NOMO-1 (cell line): ENCODE measurements at regions not wholly inside any gene's neighbourhood (a gene's known extent, or its start where the extent isn't known, plus 50 kb on each side); places are given as distances from the start of the nearest gene placed in this dataset.

Experiments used
- DNase-seq, 2 experiments: peaks; one replicate each; lab custom pipeline; 2025; ENCODE audit not compliant: unreplicated experiment in 2 of 2; lab: John Stamatoyannopoulos, UW

DNA sequence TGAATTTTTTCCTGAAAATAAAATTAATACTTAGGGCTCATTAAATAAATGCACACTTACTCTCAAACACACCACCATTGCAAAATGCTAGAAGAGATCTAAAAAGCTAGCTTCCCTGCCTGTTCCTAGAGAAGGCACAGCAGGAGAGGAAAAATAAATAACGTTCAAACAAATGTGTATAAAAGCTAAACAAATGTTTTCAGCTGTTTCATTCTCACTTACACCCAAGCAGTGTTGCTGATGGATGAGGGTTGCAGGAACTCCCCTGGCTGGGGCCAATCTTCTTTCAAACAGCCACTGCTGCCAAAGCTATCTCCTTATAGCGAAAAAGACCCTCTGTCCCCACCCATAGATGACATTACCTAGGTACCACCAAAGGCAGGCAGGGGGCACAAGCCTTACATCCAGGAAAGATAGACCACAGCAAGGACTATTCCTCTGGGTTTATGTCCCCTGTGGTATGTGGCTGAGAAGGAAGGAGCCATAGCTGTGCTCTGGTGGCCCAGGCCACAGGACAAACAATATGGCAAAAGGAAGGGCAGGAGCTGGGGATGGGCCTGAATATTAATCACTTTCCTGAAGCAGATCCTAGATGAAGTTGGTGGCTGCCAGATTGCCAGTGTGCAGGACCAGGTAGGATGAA, 214.6 kb downstream of the TTC32 start:
- no peak for DNase-seq

DNA sequence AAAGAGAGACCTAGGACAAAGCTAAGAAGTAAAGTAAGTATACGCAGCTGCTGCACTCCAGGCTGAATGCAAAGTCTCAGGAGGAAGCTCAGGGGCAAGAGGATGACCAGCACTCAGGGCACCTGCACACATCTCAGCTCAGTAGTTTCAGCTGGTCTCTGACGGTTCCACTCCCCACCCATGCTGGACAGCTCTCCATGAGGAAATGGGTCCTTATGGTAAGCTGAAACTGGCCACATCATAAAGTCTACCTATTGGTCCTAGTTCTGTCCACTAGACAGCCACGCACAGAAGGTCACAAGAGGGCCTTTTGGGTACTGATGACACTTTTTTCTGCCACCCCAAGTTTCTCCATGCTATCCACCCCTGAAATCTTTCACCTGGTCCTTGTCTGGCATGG, 215.3 kb downstream of the TTC32 start:
- no peak for DNase-seq

GRCh38 chr2:19685731-19686130, 216.1 kb downstream of the TTC32 start:
- DNase-seq: no peak

- no peak for DNase-seq
Measured at GRCh38 chr2:19684516-19684915, 217.3 kb downstream of the TTC32 start.

DNA sequence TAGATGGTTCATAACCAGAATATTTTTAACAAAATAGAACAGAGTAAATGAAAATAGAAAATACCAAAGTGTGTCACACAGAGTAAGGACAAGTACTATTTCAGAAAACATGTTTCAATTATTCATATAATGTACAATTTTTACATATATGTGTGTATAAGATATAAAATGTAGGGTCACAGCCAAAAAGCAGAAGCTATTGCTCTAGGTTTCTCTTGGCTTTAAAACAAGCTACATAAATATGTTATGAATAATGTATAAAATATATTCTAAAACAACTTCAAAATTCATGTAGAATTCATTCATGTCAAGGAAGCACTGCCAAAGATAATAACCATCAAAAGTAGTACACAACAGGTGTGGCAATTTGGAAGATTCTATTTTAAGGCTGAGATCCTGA, 218.2 kb downstream of the TTC32 start:
- no peak for DNase-seq

DNA sequence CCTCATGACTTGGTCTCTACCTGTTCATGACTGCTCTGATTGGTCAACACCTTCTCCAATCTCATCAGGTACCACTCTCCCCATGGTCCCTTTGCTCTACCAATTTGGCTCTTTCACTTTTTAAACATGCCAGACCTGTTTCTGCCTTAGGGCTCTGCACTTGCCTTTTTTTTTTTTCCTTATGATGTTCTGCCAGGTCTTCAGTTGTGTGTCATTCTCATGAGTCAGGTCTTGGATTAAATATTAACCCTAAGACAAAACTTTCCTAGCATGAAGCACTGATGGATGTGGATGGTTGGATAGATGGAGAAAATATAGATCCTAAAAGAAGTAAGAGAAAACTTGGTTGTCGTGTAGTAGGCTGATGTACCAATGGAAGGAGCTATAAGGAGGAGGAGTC, 219.3 kb downstream of the TTC32 start:
- DNase-seq: no peak

GRCh38 chr2:19677825-19678518, 223.8 kb downstream of the TTC32 start:
- no peak for DNase-seq

DNA sequence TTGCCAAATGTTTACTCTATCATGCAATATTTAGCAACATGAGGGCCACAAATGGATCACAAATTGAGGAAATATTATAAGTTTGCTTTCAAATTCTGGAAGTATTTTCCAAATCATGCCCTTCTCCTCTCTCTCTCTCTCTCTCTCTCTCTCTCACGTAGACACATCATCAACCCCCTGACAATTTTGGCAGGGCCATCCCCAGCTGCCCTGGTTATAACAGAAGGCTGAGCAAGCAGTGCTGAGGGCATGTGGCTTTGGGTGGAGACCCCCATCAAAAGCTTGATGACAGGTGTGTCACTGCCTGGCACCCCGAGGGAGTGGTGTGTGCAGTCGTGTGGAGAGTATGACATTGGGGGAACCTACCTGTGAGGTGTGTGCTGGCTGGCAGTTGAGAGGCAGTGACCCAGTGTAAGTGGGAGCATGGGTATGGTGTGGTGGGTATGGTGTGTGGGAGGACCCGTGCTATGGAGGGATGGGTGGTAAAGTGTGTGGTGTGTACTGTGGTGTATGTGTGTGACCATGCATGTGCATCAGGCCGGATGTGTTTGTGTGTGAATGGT, 224.5 kb downstream of the TTC32 start:
- DNase-seq: no peak

DNA sequence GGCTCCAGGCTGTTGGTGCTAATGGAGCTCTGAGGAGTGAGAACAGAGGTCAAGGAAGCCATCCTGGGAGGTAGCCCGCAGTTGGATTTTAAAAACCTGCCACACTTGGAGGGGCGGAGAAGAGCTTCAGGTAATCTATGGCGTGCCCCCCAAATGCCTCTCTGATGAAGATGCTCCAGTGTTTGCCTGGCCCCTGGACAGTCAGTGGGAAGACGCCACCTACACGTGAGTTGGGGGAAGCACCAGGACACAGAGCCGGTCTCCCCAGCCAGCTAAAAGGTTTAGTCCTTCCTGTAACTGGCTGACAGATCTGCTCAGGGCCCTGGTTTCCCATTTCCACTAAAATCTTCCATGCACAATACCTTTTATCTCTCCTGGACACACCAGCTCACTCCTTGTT, 225.0 kb downstream of the TTC32 start:
- no peak for DNase-seq

DNA sequence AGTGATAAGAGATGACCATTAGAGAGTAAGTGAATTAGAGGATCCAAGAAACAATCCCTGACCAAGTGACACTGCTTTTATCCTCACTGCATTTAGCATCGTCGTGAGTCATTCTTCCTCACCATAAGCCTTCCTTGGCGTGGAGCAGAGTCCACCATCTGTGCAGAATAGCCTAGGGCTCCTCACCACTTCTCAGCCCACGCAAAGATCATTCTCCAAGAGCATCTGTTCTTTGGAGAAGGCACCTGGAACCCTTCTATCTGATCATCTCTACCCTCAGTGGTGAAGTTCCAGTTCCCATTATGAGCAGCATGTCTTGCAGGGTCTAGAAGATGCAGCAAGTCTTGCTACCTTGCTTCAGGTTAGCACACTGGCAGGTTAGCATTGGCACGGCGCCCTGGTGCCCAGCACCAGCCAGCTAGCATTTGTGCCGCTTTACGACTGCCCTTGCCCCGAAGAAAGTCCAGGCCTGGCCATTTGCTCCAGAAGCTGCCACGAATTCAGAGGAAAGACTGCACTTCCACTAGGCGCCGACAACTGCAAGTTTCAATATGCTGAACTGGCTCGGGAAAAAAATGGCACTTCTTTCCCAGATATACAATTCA, 225.8 kb downstream of the TTC32 start:
- no peak for DNase-seq

DNA sequence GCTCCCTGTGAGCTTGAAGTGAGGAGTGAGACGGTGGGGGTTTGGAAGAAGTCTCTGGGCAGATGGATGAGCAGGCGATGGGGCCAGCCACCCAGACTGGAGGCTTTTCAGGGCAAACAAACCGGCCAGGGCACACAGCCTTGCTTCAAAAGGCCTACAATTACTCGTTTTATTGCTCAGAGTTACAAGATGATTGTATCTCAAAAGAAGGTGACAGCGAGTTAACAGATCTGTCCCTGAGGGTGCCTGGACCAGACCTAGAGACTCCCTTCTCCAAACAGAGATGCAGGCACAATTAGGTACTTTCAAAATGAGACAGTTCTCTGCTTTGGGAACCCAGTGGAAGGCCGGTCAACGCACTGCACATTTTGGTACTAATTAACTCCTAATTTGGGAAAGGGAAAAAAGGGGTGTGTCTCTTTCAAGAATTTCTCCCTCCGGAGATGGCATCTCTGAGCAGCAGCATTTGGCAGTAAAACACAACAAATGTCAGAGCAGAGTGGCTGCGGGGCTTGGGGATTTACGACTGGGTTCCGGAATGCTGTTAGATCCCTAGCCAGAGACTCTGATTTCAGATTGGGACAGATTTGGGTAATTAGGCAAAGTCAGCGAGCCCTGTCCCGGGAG, 226.7 kb downstream of the TTC32 start:
- DNase-seq: no peak

GRCh38 chr2:19674051-19675002, 227.5 kb downstream of the TTC32 start:
- DNase-seq: no peak

DNA sequence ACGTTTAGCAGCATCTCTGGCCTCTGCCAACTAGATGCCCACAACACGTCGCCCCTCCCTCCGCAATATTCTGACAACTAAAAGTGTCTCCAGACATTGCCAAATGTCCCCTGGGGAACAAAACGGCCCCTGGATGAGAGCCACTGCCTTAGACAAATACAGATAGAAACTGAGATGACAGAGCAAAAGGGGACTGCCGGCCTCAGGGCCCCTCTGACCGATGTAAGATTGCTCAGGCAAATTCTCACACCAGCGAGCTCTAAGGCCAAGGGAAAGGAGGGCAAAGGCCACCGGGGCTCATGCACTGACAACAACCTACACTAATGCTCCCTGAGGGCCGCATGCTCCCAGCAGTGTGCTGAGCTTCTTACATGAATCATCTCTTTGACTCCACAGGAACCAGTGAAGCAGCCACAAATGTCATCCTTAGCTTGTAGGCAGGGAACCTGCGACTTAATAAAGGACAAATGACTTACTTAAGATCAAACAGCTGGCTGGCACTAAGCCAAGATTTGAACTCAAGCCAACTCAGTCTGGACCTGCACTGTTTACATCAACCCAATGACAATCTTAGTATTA, 228.5 kb downstream of the TTC32 start:
- DNase-seq: no peak

GRCh38 chr2:19671916-19672315, 229.9 kb downstream of the TTC32 start:
- no peak for DNase-seq

GRCh38 chr2:19671311-19671710, 230.5 kb downstream of the TTC32 start:
- no peak for DNase-seq

GRCh38 chr2:19670303-19670702, 231.5 kb downstream of the TTC32 start:
- no peak for DNase-seq

GRCh38 chr2:19669559-19669958, 232.2 kb downstream of the TTC32 start:
- DNase-seq: no peak

GRCh38 chr2:19669126-19669525, 232.7 kb downstream of the TTC32 start:
- no peak for DNase-seq

DNA sequence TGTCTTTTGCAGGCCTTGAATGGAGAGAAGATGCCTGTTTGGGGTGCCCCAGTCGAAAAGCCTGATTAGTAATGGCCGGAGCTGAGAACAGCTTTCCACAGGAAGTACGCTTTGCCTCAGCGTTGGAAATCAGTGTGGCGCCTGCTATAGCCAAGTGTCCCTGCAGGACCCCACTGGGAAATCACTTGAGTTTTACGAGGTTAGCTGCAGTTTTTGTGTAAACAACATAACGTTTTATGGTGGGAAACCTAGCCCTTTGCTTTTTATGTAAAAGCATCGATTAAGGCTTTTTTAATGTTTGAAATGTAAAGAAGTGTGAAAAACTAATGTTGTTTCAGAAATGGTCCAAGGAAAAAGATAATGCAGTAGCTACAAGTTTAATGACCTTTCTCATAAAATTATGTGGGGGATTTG, 234.2 kb downstream of the TTC32 start:
- DNase-seq: no peak

- no peak for DNase-seq
Measured at GRCh38 chr2:19667085-19667484, 234.7 kb downstream of the TTC32 start.
